ENCODE measurements at regions not wholly inside any gene's neighbourhood (a gene's known extent, or its start where the extent isn't known, plus 50 kb on each side); places are given as distances from the start of the nearest gene placed in this dataset.

- no peak overlapping the region for H3K9ac ChIP-seq (ENCODE audit: insufficient read depth in 1 of 2, low read depth in 2 of 2, low read length in 2 of 2)
- no peak overlapping the region for H2AFZ ChIP-seq (ENCODE audit: low read depth, low read length)
- no peaks in the 10 kb centered on the region for H3K27me3 ChIP-seq (ENCODE audit: control insufficient read depth in 2 of 2, insufficient read depth in 2 of 2, low read length in 2 of 2)
- H3K79me2 ChIP-seq (ENCODE audit: control insufficient read depth, insufficient read depth, low read length), result no peaks in the 10 kb centered on the region
- no peak for DNase-seq (ENCODE audit: extremely low read depth in 1 of 4, low spot score in 3 of 4)
- 0% methylated on average over 3 of the region's 3 CpGs for whole genome bisulfite sequencing (ENCODE audit: insufficient coverage, low coverage, missing lambda C conversion rate)
- ChIA-PET POLR2A (interaction anchor here (1.0 kb wide), 1 partner anchor 13 kb away, joined by 3 read pairs; no protein-coding TSS in a partner anchor), CTCF (ENCODE audit: low intra/inter-chr PET ratio) (no interaction called here)
- no peak overlapping the region for H3K4me3 ChIP-seq
- H3K27ac ChIP-seq (ENCODE audit: extremely low read depth, low read depth, low read length), result no peak overlapping the region
- in situ Hi-C loops (cut with MboI), result no loop called here
- no peak for ATAC-seq
- H3K9me3 ChIP-seq (replicated peaks; ENCODE audit: control insufficient read depth, insufficient read depth, low read depth, low read length), result no peaks in the 10 kb centered on the region
- no peaks in the 10 kb centered on the region for H3K4me1 ChIP-seq (replicated peaks in 1 of 2; ENCODE audit: control insufficient read depth in 2 of 2, insufficient read depth in 2 of 2, low read length in 2 of 2)
- H4K20me1 ChIP-seq (replicated peaks; ENCODE audit: control insufficient read depth, insufficient read depth, low read length), result no peaks in the 10 kb centered on the region
- no peak for TF ChIP-seq TEAD2 (tag; IDR thresholded peaks at IDR 0.05)
- no peak for TF ChIP-seq KLF13 (tag; IDR thresholded peaks at IDR 0.05; ENCODE audit: borderline replicate concordance, low read depth)
- TF ChIP-seq ZFP1 (CRISPR knock-in tag; IDR thresholded peaks at IDR 0.05), result no peak
- no peak for TF ChIP-seq SUPT5H (IDR thresholded peaks at IDR 0.05)
- no peak for TF ChIP-seq ZBTB34 (CRISPR knock-in tag; IDR thresholded peaks at IDR 0.05)
- no peak for TF ChIP-seq SREBF1 (IDR thresholded peaks at IDR 0.05; ENCODE audit: borderline replicate concordance, low read depth, low read length)
- no peak for TF ChIP-seq SMARCC2 (IDR thresholded peaks at IDR 0.05; ENCODE audit: low read depth)
- no peak for TF ChIP-seq NBN (IDR thresholded peaks at IDR 0.05; ENCODE audit: low read depth)
- TF ChIP-seq ZNF79 (CRISPR knock-in tag; IDR thresholded peaks at IDR 0.05; ENCODE audit: low read depth), result no peak
- TF ChIP-seq THRA (IDR thresholded peaks at IDR 0.05), result no peak
- TF ChIP-seq THAP12 (CRISPR knock-in tag; IDR thresholded peaks at IDR 0.05), result no peak
- FAIRE-seq, result no peak
- no peaks in the 10 kb centered on the region for H3K9me1 ChIP-seq (ENCODE audit: control insufficient read depth, insufficient read depth, low read length)
- no TSS peak for BruUV-seq (replicated peaks)
- H3K36me3 ChIP-seq (ENCODE audit: control insufficient read depth, insufficient read depth, low read length), result no peaks in the 10 kb centered on the region
- intact Hi-C loops (cut with micrococcal nuclease), result no loop called here
- no peak overlapping the region for H3K4me2 ChIP-seq (ENCODE audit: insufficient read depth, low read length)
These were observed 141.6 kb upstream of the ARGLU1 start for GRCh38 chr13:106709522-106709921.

Measured in K562 (cell line).